H9 (cell line): ENCODE measurements at regions not wholly inside any gene's neighbourhood (a gene's known extent, or its start where the extent isn't known, plus 50 kb on each side); places are given as distances from the start of the nearest gene placed in this dataset.

Source experiments
- DNase-seq: peaks from one replicate; pipeline ENCODE4 v3.0.0-alpha.2; 2017
- H2AFZ ChIP-seq: one replicate; pipeline ENCODE4 v1.6.1; 2013; ENCODE audit warnings: mild to moderate bottlenecking, low read length, control low read depth, moderate library complexity
- H2AK5ac ChIP-seq: 2 replicates; pipeline ENCODE4 v1.6.1; 2013; ENCODE audit warnings: low read length, control low read depth, mixed read lengths; ENCODE audit not compliant: insufficient read length
- H2BK120ac ChIP-seq: one replicate; pipeline ENCODE4 v1.6.1; 2013; ENCODE audit warnings: low read depth, mild to moderate bottlenecking, low read length, control low read depth, inconsistent platforms; ENCODE audit not compliant: poor library complexity, severe bottlenecking
- H2BK12ac ChIP-seq: 2 replicates; pipeline ENCODE4 v1.6.1; 2013; ENCODE audit warnings: low read length, control low read depth, mixed read lengths, low read depth; ENCODE audit not compliant: insufficient read length
- H2BK15ac ChIP-seq: 2 replicates; pipeline ENCODE4 v1.6.1; 2013; ENCODE audit warnings: low read depth, low read length, control low read depth
- H2BK20ac ChIP-seq: one replicate; pipeline ENCODE4 v1.6.1; 2013; ENCODE audit warnings: low read depth, mild to moderate bottlenecking, low read length, control low read depth, inconsistent platforms; ENCODE audit not compliant: poor library complexity, severe bottlenecking
- H2BK5ac ChIP-seq: 2 replicates; pipeline ENCODE4 v1.6.1; 2013; ENCODE audit warnings: low read length, control low read depth, mixed read lengths; ENCODE audit not compliant: insufficient read length
- H3K14ac ChIP-seq: 2 replicates; pipeline ENCODE4 v1.6.1; 2013; ENCODE audit warnings: low read length, control low read depth; ENCODE audit not compliant: insufficient read depth
- H3K18ac ChIP-seq: 2 replicates; pipeline ENCODE4 v1.6.1; 2013; ENCODE audit warnings: low read depth, mild to moderate bottlenecking, mixed read lengths, low read length, control low read depth; ENCODE audit not compliant: insufficient read length
- H3K23ac ChIP-seq: 2 replicates; pipeline ENCODE4 v1.6.1; 2013; ENCODE audit warnings: low read length, control low read depth, mixed read lengths, low read depth; ENCODE audit not compliant: insufficient read length
- H3K23me2 ChIP-seq: 2 replicates; pipeline ENCODE4 v1.6.1; 2013; ENCODE audit warnings: low read depth, mild to moderate bottlenecking, mixed read lengths, low read length, control low read depth; ENCODE audit not compliant: insufficient read length, poor library complexity, severe bottlenecking
- H3K27ac ChIP-seq: 2 replicates; pipeline ENCODE4 v1.5.1; 2013; ENCODE audit warnings: low read length, control low read depth, mixed read lengths, low read depth; ENCODE audit not compliant: insufficient read length
- H3K27me3 ChIP-seq: 2 replicates; pipeline ENCODE4 v1.6.1; 2013; ENCODE audit warnings: low read length, control low read depth, inconsistent platforms; ENCODE audit not compliant: insufficient read depth
- H3K4ac ChIP-seq: 2 replicates; pipeline ENCODE4 v1.6.1; 2013; ENCODE audit warnings: low read depth, mild to moderate bottlenecking, control low read depth, inconsistent platforms, low read length, moderate library complexity
- H3K4me1 ChIP-seq: 2 replicates; pipeline ENCODE4 v1.6.1; 2013; ENCODE audit warnings: low read length, control low read depth, inconsistent platforms; ENCODE audit not compliant: insufficient read depth
- H3K4me2 ChIP-seq: 2 replicates; pipeline ENCODE4 v1.6.1; 2013; ENCODE audit warnings: low read length, control low read depth, mixed read lengths; ENCODE audit not compliant: insufficient read length, insufficient read depth
- H3K56ac ChIP-seq: 2 replicates; pipeline ENCODE4 v1.6.1; 2013; ENCODE audit warnings: low read depth, mild to moderate bottlenecking, mixed read lengths, low read length, control low read depth; ENCODE audit not compliant: insufficient read length
- H3K79me1 ChIP-seq: 2 replicates; pipeline ENCODE4 v1.6.1; 2013; ENCODE audit warnings: low read depth, mild to moderate bottlenecking, moderate library complexity, low read length, control low read depth, inconsistent platforms; ENCODE audit not compliant: insufficient read depth, poor library complexity, severe bottlenecking
- H3K79me2 ChIP-seq: 2 replicates; pipeline ENCODE4 v1.6.1; 2013; ENCODE audit warnings: low read length, control low read depth, inconsistent platforms; ENCODE audit not compliant: insufficient read depth
- H3K9ac ChIP-seq: 2 replicates; pipeline ENCODE4 v1.6.1; 2013; ENCODE audit warnings: low read length, control low read depth, mixed read lengths; ENCODE audit not compliant: insufficient read length; ENCODE audit errors: extremely low read depth
- H3K9me3 ChIP-seq: one replicate; pipeline ENCODE4 v1.6.1; 2013; ENCODE audit warnings: low read depth, low read length, inconsistent platforms; ENCODE audit not compliant: control insufficient read depth
- H3T11ph ChIP-seq: one replicate; pipeline ENCODE4 v1.6.1; 2013; ENCODE audit warnings: mild to moderate bottlenecking, low read length, control low read depth, inconsistent platforms
- H4K20me1 ChIP-seq: one replicate; pipeline ENCODE4 v1.6.1; 2013; ENCODE audit not compliant: control insufficient read depth, insufficient read length, insufficient read depth
- H4K5ac ChIP-seq: 2 replicates; pipeline ENCODE4 v1.6.1; 2013; ENCODE audit warnings: low read depth, mild to moderate bottlenecking, mixed read lengths, low read length, control low read depth; ENCODE audit not compliant: insufficient read length
- H4K8ac ChIP-seq: replicated peaks from 2 replicates; pipeline ENCODE4 v1.6.1; 2013; ENCODE audit warnings: low read length, control low read depth, mixed read lengths, low read depth; ENCODE audit not compliant: insufficient read length
- H4K91ac ChIP-seq: 2 replicates; pipeline ENCODE4 v1.6.1; 2013; ENCODE audit warnings: low read depth, mild to moderate bottlenecking, moderate library complexity, mixed read lengths, low read length, control low read depth; ENCODE audit not compliant: insufficient read length
- H3K27ac Mint-ChIP-seq, 3 experiments: 2 replicates in 2 of 3; 3 replicates in 1 of 3; pipeline ENCODE4 v1.8.0; 2020 to 2021; ENCODE audit warnings: mixed read lengths in 3 of 3, mild to moderate bottlenecking in 1 of 3, moderate library complexity in 1 of 3
- H3K27me3 Mint-ChIP-seq: 2 replicates; pipeline ENCODE4 v1.8.0; 2021; ENCODE audit warnings: low read depth, mild to moderate bottlenecking, moderate library complexity, mixed read lengths
- H3K36me3 Mint-ChIP-seq, 3 experiments: 2 replicates in 2 of 3; 3 replicates in 1 of 3; pipeline ENCODE4 v1.8.0; 2020 to 2021; ENCODE audit warnings: low read depth in 3 of 3, mixed read lengths in 3 of 3; ENCODE audit not compliant: insufficient read depth in 1 of 3
- H3K4me1 Mint-ChIP-seq, 2 experiments: 2 replicates each; pipeline ENCODE4 v1.8.0; 2020; ENCODE audit warnings: mixed read lengths in 2 of 2
- H3K4me3 Mint-ChIP-seq, 2 experiments: 2 replicates in 1 of 2; 3 replicates in 1 of 2; pipeline ENCODE4 v1.8.0; 2020 to 2021; ENCODE audit warnings: mild to moderate bottlenecking in 2 of 2, mixed read lengths in 2 of 2, moderate library complexity in 1 of 2
- H3K9me3 Mint-ChIP-seq, 2 experiments: 2 replicates in 1 of 2; 3 replicates in 1 of 2; pipeline ENCODE4 v1.8.0; 2020; ENCODE audit warnings: mild to moderate bottlenecking in 2 of 2, mixed read lengths in 2 of 2, moderate library complexity in 1 of 2
- WGBS: extraction: QIAGEN DNeasy Blood & Tissue Kit; methylation state at CpG from one replicate; pipeline ENCODE4 v1.1.7; 2013; ENCODE audit warnings: missing lambda C conversion rate, low lambda C conversion rate, mixed read lengths; ENCODE audit not compliant: insufficient read length; ENCODE audit errors: extremely low coverage; 5-methylcytosine and 5-hydroxymethylcytosine counted together
- TF ChIP-seq, protein P1 (sequence below): fragments of 200-600 bp; sonication (generic); conservative IDR thresholded peaks from 3 replicates; pipeline ENCODE4 v1.8.0; 2021; ENCODE audit warnings: antibody characterized with exemption, mild to moderate bottlenecking

DNA sequence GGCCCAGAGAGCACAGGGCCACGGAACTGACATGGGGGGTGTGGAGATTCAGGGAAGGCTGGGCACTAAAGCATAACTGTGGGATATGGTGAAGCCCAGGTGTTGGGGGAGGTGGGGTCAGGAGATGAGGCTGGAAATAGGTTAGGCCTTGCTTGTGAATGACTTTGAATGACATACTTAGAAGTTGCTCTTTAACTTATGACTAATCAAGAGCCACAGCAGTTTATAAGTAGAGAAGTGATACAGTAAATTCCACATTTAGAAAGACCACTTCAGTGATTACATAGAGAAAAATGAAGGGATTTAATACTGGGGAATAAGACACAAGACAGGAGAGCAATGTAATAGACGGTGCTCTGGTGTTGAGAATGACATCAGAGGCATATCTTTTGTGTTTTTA lies 120.8 kb upstream of the SEC61G start:
- no peaks in the 10 kb centered on the region for H3K79me2 ChIP-seq
- no peak overlapping the region for H3K27ac ChIP-seq
- no peak overlapping the region for H2BK5ac ChIP-seq
- no peak overlapping the region for H3K9ac ChIP-seq
- Mint-ChIP-seq H3K27ac (no peak overlapping the region), H3K4me1 (peaks cover 18 to 26% of the 10 kb centered on the region in 2 experiments), H3K4me3 (no peak overlapping the region), H3K36me3 (peaks cover 0 to 4% (median 0%) of the 10 kb centered on the region in 3 experiments; a peak in 1 of 7 replicates), H3K27me3 (peaks cover 1% of the 10 kb centered on the region; the same call in 1 of the 2 replicates), H3K9me3 (no peaks in the 10 kb centered on the region; a peak in 1 of 5 replicates)
- H4K8ac ChIP-seq: no peak overlapping the region
- H4K20me1 ChIP-seq: no peaks in the 10 kb centered on the region
- H3K18ac ChIP-seq: no peak overlapping the region
- no peak overlapping the region for H3K56ac ChIP-seq
- TF ChIP-seq, protein P1, sequence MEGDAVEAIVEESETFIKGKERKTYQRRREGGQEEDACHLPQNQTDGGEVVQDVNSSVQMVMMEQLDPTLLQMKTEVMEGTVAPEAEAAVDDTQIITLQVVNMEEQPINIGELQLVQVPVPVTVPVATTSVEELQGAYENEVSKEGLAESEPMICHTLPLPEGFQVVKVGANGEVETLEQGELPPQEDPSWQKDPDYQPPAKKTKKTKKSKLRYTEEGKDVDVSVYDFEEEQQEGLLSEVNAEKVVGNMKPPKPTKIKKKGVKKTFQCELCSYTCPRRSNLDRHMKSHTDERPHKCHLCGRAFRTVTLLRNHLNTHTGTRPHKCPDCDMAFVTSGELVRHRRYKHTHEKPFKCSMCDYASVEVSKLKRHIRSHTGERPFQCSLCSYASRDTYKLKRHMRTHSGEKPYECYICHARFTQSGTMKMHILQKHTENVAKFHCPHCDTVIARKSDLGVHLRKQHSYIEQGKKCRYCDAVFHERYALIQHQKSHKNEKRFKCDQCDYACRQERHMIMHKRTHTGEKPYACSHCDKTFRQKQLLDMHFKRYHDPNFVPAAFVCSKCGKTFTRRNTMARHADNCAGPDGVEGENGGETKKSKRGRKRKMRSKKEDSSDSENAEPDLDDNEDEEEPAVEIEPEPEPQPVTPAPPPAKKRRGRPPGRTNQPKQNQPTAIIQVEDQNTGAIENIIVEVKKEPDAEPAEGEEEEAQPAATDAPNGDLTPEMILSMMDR: no peak
- no peak overlapping the region for H3K4me2 ChIP-seq
- peaks cover 4% of the 10 kb centered on the region for H3K4me1 ChIP-seq
- H3K23me2 ChIP-seq: no peaks in the 10 kb centered on the region
- no peaks in the 10 kb centered on the region for H3K9me3 ChIP-seq
- no peak overlapping the region for H2BK20ac ChIP-seq
- no peak overlapping the region for H3K23ac ChIP-seq
- no peak overlapping the region for H3K14ac ChIP-seq
- no peak overlapping the region for H2AK5ac ChIP-seq
- no peak overlapping the region for H4K5ac ChIP-seq
- H4K91ac ChIP-seq: no peak overlapping the region
- no peak for DNase-seq
- H2AFZ ChIP-seq: no peak overlapping the region
- H3K27me3 ChIP-seq: no peaks in the 10 kb centered on the region
- no peak overlapping the region for H3K4ac ChIP-seq
- no peaks in the 10 kb centered on the region for H3K79me1 ChIP-seq
- no peak overlapping the region for H2BK120ac ChIP-seq
- H2BK12ac ChIP-seq: no peak overlapping the region
- no peak overlapping the region for H2BK15ac ChIP-seq
- H3T11ph ChIP-seq: no peak overlapping the region
- WGBS: no CpG with 5 or more reads among the region's 2 CpGs
